H9 (cell line): ENCODE measurements at regions not wholly inside any gene's neighbourhood (a gene's known extent, or its start where the extent isn't known, plus 50 kb on each side); places are given as distances from the start of the nearest gene placed in this dataset.
"Not testable (repeated sequence)": the region's sequence is repeated elsewhere in the genome, so short reads cannot be mapped to it uniquely, and the experiment has no call there.

ENCODE experiments used
- DNase-seq: peaks from one replicate; pipeline ENCODE4 v3.0.0-alpha.2; 2017
- H2AFZ ChIP-seq: one replicate; pipeline ENCODE4 v1.6.1; 2013; ENCODE audit warnings: mild to moderate bottlenecking, low read length, control low read depth, moderate library complexity
- H2AK5ac ChIP-seq: 2 replicates; pipeline ENCODE4 v1.6.1; 2013; ENCODE audit warnings: low read length, control low read depth, mixed read lengths; ENCODE audit not compliant: insufficient read length
- H2BK120ac ChIP-seq: one replicate; pipeline ENCODE4 v1.6.1; 2013; ENCODE audit warnings: low read depth, mild to moderate bottlenecking, low read length, control low read depth, inconsistent platforms; ENCODE audit not compliant: poor library complexity, severe bottlenecking
- H2BK12ac ChIP-seq: 2 replicates; pipeline ENCODE4 v1.6.1; 2013; ENCODE audit warnings: low read length, control low read depth, mixed read lengths, low read depth; ENCODE audit not compliant: insufficient read length
- H2BK15ac ChIP-seq: 2 replicates; pipeline ENCODE4 v1.6.1; 2013; ENCODE audit warnings: low read depth, low read length, control low read depth
- H2BK20ac ChIP-seq: one replicate; pipeline ENCODE4 v1.6.1; 2013; ENCODE audit warnings: low read depth, mild to moderate bottlenecking, low read length, control low read depth, inconsistent platforms; ENCODE audit not compliant: poor library complexity, severe bottlenecking
- H2BK5ac ChIP-seq: 2 replicates; pipeline ENCODE4 v1.6.1; 2013; ENCODE audit warnings: low read length, control low read depth, mixed read lengths; ENCODE audit not compliant: insufficient read length
- H3K14ac ChIP-seq: 2 replicates; pipeline ENCODE4 v1.6.1; 2013; ENCODE audit warnings: low read length, control low read depth; ENCODE audit not compliant: insufficient read depth
- H3K18ac ChIP-seq: 2 replicates; pipeline ENCODE4 v1.6.1; 2013; ENCODE audit warnings: low read depth, mild to moderate bottlenecking, mixed read lengths, low read length, control low read depth; ENCODE audit not compliant: insufficient read length
- H3K23ac ChIP-seq: 2 replicates; pipeline ENCODE4 v1.6.1; 2013; ENCODE audit warnings: low read length, control low read depth, mixed read lengths, low read depth; ENCODE audit not compliant: insufficient read length
- H3K23me2 ChIP-seq: 2 replicates; pipeline ENCODE4 v1.6.1; 2013; ENCODE audit warnings: low read depth, mild to moderate bottlenecking, mixed read lengths, low read length, control low read depth; ENCODE audit not compliant: insufficient read length, poor library complexity, severe bottlenecking
- H3K27ac ChIP-seq: 2 replicates; pipeline ENCODE4 v1.5.1; 2013; ENCODE audit warnings: low read length, control low read depth, mixed read lengths, low read depth; ENCODE audit not compliant: insufficient read length
- H3K27me3 ChIP-seq: 2 replicates; pipeline ENCODE4 v1.6.1; 2013; ENCODE audit warnings: low read length, control low read depth, inconsistent platforms; ENCODE audit not compliant: insufficient read depth
- H3K4ac ChIP-seq: 2 replicates; pipeline ENCODE4 v1.6.1; 2013; ENCODE audit warnings: low read depth, mild to moderate bottlenecking, control low read depth, inconsistent platforms, low read length, moderate library complexity
- H3K4me1 ChIP-seq: 2 replicates; pipeline ENCODE4 v1.6.1; 2013; ENCODE audit warnings: low read length, control low read depth, inconsistent platforms; ENCODE audit not compliant: insufficient read depth
- H3K4me2 ChIP-seq: 2 replicates; pipeline ENCODE4 v1.6.1; 2013; ENCODE audit warnings: low read length, control low read depth, mixed read lengths; ENCODE audit not compliant: insufficient read length, insufficient read depth
- H3K56ac ChIP-seq: 2 replicates; pipeline ENCODE4 v1.6.1; 2013; ENCODE audit warnings: low read depth, mild to moderate bottlenecking, mixed read lengths, low read length, control low read depth; ENCODE audit not compliant: insufficient read length
- H3K79me1 ChIP-seq: 2 replicates; pipeline ENCODE4 v1.6.1; 2013; ENCODE audit warnings: low read depth, mild to moderate bottlenecking, moderate library complexity, low read length, control low read depth, inconsistent platforms; ENCODE audit not compliant: insufficient read depth, poor library complexity, severe bottlenecking
- H3K79me2 ChIP-seq: 2 replicates; pipeline ENCODE4 v1.6.1; 2013; ENCODE audit warnings: low read length, control low read depth, inconsistent platforms; ENCODE audit not compliant: insufficient read depth
- H3K9ac ChIP-seq: 2 replicates; pipeline ENCODE4 v1.6.1; 2013; ENCODE audit warnings: low read length, control low read depth, mixed read lengths; ENCODE audit not compliant: insufficient read length; ENCODE audit errors: extremely low read depth
- H3K9me3 ChIP-seq: one replicate; pipeline ENCODE4 v1.6.1; 2013; ENCODE audit warnings: low read depth, low read length, inconsistent platforms; ENCODE audit not compliant: control insufficient read depth
- H3T11ph ChIP-seq: one replicate; pipeline ENCODE4 v1.6.1; 2013; ENCODE audit warnings: mild to moderate bottlenecking, low read length, control low read depth, inconsistent platforms
- H4K20me1 ChIP-seq: one replicate; pipeline ENCODE4 v1.6.1; 2013; ENCODE audit not compliant: control insufficient read depth, insufficient read length, insufficient read depth
- H4K5ac ChIP-seq: 2 replicates; pipeline ENCODE4 v1.6.1; 2013; ENCODE audit warnings: low read depth, mild to moderate bottlenecking, mixed read lengths, low read length, control low read depth; ENCODE audit not compliant: insufficient read length
- H4K8ac ChIP-seq: replicated peaks from 2 replicates; pipeline ENCODE4 v1.6.1; 2013; ENCODE audit warnings: low read length, control low read depth, mixed read lengths, low read depth; ENCODE audit not compliant: insufficient read length
- H4K91ac ChIP-seq: 2 replicates; pipeline ENCODE4 v1.6.1; 2013; ENCODE audit warnings: low read depth, mild to moderate bottlenecking, moderate library complexity, mixed read lengths, low read length, control low read depth; ENCODE audit not compliant: insufficient read length
- H3K27ac Mint-ChIP-seq, 3 experiments: 2 replicates in 2 of 3; 3 replicates in 1 of 3; pipeline ENCODE4 v1.8.0; 2020 to 2021; ENCODE audit warnings: mixed read lengths in 3 of 3, mild to moderate bottlenecking in 1 of 3, moderate library complexity in 1 of 3
- H3K27me3 Mint-ChIP-seq: 2 replicates; pipeline ENCODE4 v1.8.0; 2021; ENCODE audit warnings: low read depth, mild to moderate bottlenecking, moderate library complexity, mixed read lengths
- H3K36me3 Mint-ChIP-seq, 3 experiments: 2 replicates in 2 of 3; 3 replicates in 1 of 3; pipeline ENCODE4 v1.8.0; 2020 to 2021; ENCODE audit warnings: low read depth in 3 of 3, mixed read lengths in 3 of 3; ENCODE audit not compliant: insufficient read depth in 1 of 3
- H3K4me1 Mint-ChIP-seq, 2 experiments: 2 replicates each; pipeline ENCODE4 v1.8.0; 2020; ENCODE audit warnings: mixed read lengths in 2 of 2
- H3K4me3 Mint-ChIP-seq, 2 experiments: 2 replicates in 1 of 2; 3 replicates in 1 of 2; pipeline ENCODE4 v1.8.0; 2020 to 2021; ENCODE audit warnings: mild to moderate bottlenecking in 2 of 2, mixed read lengths in 2 of 2, moderate library complexity in 1 of 2
- H3K9me3 Mint-ChIP-seq, 2 experiments: 2 replicates in 1 of 2; 3 replicates in 1 of 2; pipeline ENCODE4 v1.8.0; 2020; ENCODE audit warnings: mild to moderate bottlenecking in 2 of 2, mixed read lengths in 2 of 2, moderate library complexity in 1 of 2
- WGBS: extraction: QIAGEN DNeasy Blood & Tissue Kit; methylation state at CpG from one replicate; pipeline ENCODE4 v1.1.7; 2013; ENCODE audit warnings: missing lambda C conversion rate, low lambda C conversion rate, mixed read lengths; ENCODE audit not compliant: insufficient read length; ENCODE audit errors: extremely low coverage; 5-methylcytosine and 5-hydroxymethylcytosine counted together
- TF ChIP-seq, protein P1 (sequence below): fragments of 200-600 bp; sonication (generic); conservative IDR thresholded peaks from 3 replicates; pipeline ENCODE4 v1.8.0; 2021; ENCODE audit warnings: antibody characterized with exemption, mild to moderate bottlenecking

DNA sequence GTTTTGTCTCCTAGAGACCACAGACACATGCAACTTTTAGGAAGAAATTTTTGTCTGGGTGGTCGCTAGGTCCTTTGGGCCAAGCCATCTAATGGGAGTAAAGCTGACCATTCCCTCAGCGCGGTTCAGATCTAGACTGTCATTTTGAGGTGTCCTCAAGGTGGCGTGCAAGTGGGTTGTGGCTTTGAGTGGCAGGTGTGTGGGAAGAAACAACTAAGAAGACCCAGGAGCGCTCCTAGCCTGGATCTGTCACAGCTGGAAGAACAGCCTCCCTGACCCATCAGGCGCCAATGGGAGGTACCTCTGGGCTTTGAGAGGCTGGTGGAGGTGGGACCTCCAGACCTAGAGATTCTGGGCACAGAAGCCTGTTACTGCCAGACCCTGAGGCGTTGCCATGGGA is 645.1 kb downstream of the KCNJ18 start:
- WGBS: no CpG with 5 or more reads among the region's 7 CpGs
- no peak overlapping the region for H4K5ac ChIP-seq
- no peaks in the 10 kb centered on the region for H3K4me1 Mint-ChIP-seq

DNA sequence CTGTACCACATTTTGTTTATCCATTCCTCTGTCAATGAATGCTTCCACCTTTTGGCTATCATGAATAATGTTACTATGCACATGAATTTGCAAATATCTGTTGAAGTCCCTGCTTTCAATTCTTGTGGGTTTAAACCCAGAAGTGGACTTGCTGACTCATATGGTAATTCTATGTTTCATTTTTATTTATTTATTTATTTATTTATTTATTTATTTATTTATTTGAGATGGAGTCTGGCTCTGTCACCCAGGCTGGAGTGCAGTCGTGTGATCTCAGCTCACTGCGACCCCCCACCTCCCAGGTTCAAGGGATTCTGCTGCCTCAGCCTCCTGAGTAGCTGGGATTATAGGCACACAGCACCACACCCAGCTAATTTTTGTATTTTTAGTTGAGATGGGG is 664.3 kb downstream of the KCNJ18 start:
- H3K9me3 ChIP-seq: peaks cover 31% of the 10 kb centered on the region
- H2BK5ac ChIP-seq, H4K20me1 ChIP-seq, H2BK120ac ChIP-seq, H4K91ac ChIP-seq, H3K4me2 ChIP-seq, H2AFZ ChIP-seq, H4K5ac ChIP-seq, H2BK12ac ChIP-seq, H2BK20ac ChIP-seq, DNase-seq, H3K27ac ChIP-seq, H3K4me1 Mint-ChIP-seq, H3K23ac ChIP-seq, H3K4me1 ChIP-seq, H3T11ph ChIP-seq, H4K8ac ChIP-seq, H3K18ac ChIP-seq, H3K79me2 ChIP-seq, H3K56ac ChIP-seq, H3K4ac ChIP-seq, H3K23me2 ChIP-seq, H2AK5ac ChIP-seq, H3K4me3 Mint-ChIP-seq, H3K14ac ChIP-seq, H3K9ac ChIP-seq, H3K27ac Mint-ChIP-seq, H3K27me3 ChIP-seq, H3K79me1 ChIP-seq, H3K27me3 Mint-ChIP-seq, H2BK15ac ChIP-seq: not testable (repeated sequence)
- H3K36me3 Mint-ChIP-seq: peaks cover 0 to 16% (median 10%) of the 10 kb centered on the region in 3 experiments; a peak in 5 of 7 replicates
- peaks cover 85 to 86% of the 10 kb centered on the region in 2 experiments for H3K9me3 Mint-ChIP-seq
- whole genome bisulfite sequencing: no CpG with 5 or more reads among the region's 2 CpGs

More for the DNA sequence above, 645.1 kb downstream of the KCNJ18 start:
- H3K9me3 ChIP-seq: peaks cover 28% of the 10 kb centered on the region
- Mint-ChIP-seq H3K9me3 (peaks cover 67 to 71% of the 10 kb centered on the region in 2 experiments), H3K4me3 (no peak overlapping the region), H3K27me3 (no peaks in the 10 kb centered on the region), H3K36me3 (peaks cover 7 to 8% (median 7%) of the 10 kb centered on the region in 3 experiments; a peak in 4 of 7 replicates), H3K27ac (no peak overlapping the region)
- H3K4me2 ChIP-seq: no peak overlapping the region
- H3K14ac ChIP-seq: no peak overlapping the region
- no peak overlapping the region for H3K56ac ChIP-seq
- H3K4me1 ChIP-seq: no peaks in the 10 kb centered on the region
- H2BK120ac ChIP-seq: no peak overlapping the region
- TF ChIP-seq, protein P1, sequence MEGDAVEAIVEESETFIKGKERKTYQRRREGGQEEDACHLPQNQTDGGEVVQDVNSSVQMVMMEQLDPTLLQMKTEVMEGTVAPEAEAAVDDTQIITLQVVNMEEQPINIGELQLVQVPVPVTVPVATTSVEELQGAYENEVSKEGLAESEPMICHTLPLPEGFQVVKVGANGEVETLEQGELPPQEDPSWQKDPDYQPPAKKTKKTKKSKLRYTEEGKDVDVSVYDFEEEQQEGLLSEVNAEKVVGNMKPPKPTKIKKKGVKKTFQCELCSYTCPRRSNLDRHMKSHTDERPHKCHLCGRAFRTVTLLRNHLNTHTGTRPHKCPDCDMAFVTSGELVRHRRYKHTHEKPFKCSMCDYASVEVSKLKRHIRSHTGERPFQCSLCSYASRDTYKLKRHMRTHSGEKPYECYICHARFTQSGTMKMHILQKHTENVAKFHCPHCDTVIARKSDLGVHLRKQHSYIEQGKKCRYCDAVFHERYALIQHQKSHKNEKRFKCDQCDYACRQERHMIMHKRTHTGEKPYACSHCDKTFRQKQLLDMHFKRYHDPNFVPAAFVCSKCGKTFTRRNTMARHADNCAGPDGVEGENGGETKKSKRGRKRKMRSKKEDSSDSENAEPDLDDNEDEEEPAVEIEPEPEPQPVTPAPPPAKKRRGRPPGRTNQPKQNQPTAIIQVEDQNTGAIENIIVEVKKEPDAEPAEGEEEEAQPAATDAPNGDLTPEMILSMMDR: no peak
- H2BK12ac ChIP-seq: no peak overlapping the region
- no peak overlapping the region for H3K9ac ChIP-seq
- H4K8ac ChIP-seq: no peak overlapping the region
- H3K79me1 ChIP-seq: no peaks in the 10 kb centered on the region
- H2BK5ac ChIP-seq: no peak overlapping the region
- H3K23ac ChIP-seq: no peak overlapping the region
- no peak overlapping the region for H3K18ac ChIP-seq
- no peak overlapping the region for H2BK20ac ChIP-seq
- no peaks in the 10 kb centered on the region for H4K20me1 ChIP-seq
- H3K27ac ChIP-seq: no peak overlapping the region
- H2AK5ac ChIP-seq: no peak overlapping the region
- H2BK15ac ChIP-seq: no peak overlapping the region
- no peak overlapping the region for H3T11ph ChIP-seq
- no peaks in the 10 kb centered on the region for H3K23me2 ChIP-seq
- no peak overlapping the region for H2AFZ ChIP-seq
- no peaks in the 10 kb centered on the region for H3K79me2 ChIP-seq
- H3K27me3 ChIP-seq: no peaks in the 10 kb centered on the region
- no peak for DNase-seq
- H4K91ac ChIP-seq: no peak overlapping the region
- no peak overlapping the region for H3K4ac ChIP-seq
